GM21825 (cell line): ENCODE measurements at regions not wholly inside any gene's neighbourhood (a gene's known extent, or its start where the extent isn't known, plus 50 kb on each side); places are given as distances from the start of the nearest gene placed in this dataset.
A peak's percentile ranks its signal among the peaks of the same experiment; 100 is the strongest.

ENCODE experiments used
- ATAC-seq: cut with Tn5 transposase; IDR thresholded peaks from one replicate; pipeline ENCODE4 v1.9.1; 2021; ENCODE audit warnings: mild to moderate bottlenecking, moderate library complexity; ENCODE audit not compliant: unreplicated experiment

GRCh38 chr14:100955201-100955600 lies 51.7 kb upstream of the RTL1 start:
- no peak for ATAC-seq

DNA sequence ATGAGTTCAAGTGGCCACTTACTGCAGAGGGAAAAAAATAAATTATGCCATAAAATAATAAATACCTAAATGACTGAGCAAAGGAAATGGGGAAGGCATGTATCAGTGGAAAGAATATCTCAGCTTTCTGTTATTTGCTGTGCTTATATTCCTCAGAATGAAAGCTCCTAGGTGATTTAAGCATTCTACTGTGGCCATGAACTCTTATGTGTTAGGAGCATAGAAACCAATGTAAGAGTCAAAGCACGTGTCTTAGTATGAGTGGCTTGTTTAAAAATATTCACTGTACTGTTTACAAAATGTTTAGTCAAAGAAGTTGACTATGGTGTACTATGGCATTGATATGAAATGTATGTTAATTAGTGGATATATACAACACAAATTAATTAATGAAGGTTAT lies 59.0 kb upstream of the RTL1 start:
- ATAC-seq: no peak

DNA sequence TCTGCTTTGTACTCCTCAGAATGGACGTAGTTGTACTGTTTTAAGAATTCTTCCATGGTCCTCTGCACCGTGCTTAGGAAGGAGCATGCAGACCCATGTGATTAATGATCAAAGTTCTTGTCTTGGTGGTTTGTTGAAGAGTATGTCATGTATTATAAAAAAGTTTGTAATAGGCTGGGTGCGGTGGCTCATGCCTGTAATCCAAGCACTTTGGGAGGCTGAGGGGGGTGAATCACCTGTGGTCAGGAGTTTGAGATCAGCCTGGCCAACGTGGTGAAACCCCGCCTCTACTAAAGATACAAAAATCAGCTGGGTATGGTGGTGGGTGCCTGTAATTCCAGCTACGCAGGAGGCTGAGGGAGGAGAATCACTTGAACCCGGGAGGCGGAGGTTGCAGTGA lies 61.8 kb upstream of the RTL1 start:
- ATAC-seq: no peak

- no peak for ATAC-seq
Measured at GRCh38 chr14:100967178-100967577, 63.7 kb upstream of the RTL1 start.

DNA sequence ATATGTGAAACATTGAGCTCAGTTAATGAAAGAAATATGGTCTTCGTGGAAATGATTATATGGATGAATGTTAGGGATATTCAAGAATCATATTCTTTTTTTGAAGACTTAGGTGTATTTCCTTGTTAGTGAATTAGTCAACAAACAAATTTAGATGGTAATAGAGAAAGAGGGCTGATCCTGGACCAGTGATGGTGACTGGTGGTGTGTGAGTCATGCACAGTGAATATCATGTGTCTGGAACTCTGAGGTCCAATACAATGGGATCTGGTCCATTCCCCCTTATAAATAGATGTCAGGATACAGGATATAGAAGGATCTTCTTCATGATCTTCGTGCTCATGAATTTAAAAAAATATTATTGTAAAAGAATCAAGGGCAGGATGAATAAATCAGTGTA lies 64.4 kb upstream of the RTL1 start:
- no peak for ATAC-seq

- ATAC-seq: no peak
Measured at GRCh38 chr14:100972118-100972897, 68.8 kb upstream of the RTL1 start.

DNA sequence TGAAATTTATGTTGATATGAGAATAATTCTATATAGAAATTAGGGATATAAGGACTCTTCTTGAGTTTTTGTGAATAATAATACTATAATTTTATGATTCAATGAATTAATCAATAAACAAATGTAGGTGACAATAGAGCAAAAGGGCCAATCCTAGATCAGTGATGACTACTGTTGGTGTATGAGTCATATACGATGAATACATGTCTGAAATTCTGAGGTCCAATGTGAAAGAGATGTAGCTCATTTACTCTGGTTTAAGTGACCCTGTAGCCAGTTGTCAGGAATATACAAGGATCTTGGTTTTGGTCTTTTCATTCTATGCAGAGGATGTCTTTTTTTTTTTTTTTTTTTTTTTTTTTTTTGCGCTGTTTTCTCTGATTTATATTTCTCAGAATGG lies 72.1 kb upstream of the RTL1 start:
- ATAC-seq: no peak

GRCh38 chr14:100979079-100979478 lies 75.6 kb upstream of the RTL1 start:
- no peak for ATAC-seq

GRCh38 chr14:100979780-100980179 lies 76.3 kb upstream of the RTL1 start:
- no peak for ATAC-seq

GRCh38 chr14:100980823-100981222 lies 77.3 kb upstream of the RTL1 start:
- ATAC-seq: no peak

GRCh38 chr14:100981809-100982208 lies 78.3 kb upstream of the RTL1 start:
- ATAC-seq: no peak

DNA sequence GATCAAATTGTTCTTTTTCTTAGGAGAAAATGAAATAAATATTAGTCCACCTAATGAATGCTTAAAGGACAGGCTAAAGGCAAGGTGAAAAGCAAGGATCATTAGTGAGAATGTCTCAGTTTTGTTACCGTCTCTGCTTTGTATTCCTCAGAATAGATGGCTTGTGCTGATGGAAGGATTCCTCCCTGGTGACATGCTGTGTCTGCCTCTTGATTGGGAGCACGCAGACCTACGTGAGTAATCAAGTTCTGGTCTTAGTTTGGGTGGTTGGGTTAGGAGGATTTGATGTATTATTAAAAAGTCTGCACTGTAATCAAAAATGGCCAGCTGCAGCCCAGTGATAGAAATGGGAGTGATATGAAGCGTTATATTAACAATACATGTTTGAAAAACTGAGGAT lies 78.8 kb upstream of the RTL1 start:
- ATAC-seq: no peak

DNA sequence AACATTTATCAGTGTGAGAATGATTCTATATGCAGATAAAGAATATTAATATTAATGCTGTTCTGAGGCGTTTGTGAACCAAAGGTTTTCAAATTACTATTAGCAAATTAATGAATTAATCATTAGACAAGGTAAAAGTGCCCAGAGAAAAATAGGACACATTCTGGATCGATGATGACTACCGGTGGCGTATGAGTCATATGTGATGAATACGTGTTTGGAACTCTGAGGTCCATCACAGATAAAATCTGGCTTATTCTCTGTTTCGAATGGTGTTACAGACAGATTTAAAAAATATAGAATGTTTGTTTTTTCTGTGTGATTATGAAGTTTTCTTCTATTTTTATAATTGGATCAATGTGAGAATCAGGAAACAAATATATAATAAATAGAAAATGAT lies 79.2 kb upstream of the RTL1 start:
- no peak for ATAC-seq

- ATAC-seq: no peak
Measured at GRCh38 chr14:100983710-100984109, 80.2 kb upstream of the RTL1 start.

DNA sequence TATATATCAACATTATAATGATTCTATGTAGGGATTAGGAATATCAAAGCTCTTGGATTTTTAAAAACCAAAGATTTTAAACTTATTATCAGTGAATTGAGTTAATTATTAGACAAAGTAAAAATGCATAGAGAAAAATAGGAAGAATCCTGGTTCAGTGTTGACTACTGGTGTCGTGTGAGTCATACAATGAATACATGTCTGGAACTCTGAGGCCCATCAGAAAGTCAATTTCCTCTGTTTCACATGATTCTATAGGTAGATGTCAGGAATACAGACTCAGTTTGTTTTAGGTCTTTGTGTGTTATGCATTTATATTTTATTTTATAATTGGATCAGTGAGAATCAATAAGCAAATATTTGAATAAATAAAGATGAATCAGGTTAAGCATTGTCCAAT lies 84.5 kb upstream of the RTL1 start:
- ATAC-seq: no peak

DNA sequence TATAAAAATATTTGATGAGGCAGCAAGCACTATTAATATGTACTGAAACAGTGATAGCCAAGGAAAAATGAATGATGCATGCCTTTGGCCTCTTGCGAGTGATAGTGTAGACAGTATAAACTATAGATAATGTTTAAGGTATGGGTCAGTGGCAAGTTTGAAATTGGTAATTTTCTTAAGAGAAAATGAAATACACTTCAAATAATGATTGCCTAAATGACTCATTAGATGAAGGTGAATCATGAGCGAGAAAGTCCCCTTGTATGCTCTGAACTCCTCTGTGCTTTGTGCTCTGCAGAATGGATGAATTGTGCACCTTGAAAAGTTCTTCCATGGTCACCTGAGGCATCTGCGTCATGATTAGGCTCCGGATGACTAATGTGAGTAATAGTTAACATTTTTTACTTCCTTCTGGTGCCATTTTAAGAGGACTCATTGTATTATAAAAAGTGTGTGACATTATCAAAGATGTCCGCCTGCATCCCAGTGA lies 84.9 kb upstream of the RTL1 start:
- peak; percentile 55 for ATAC-seq

- no peak for ATAC-seq
Measured at GRCh38 chr14:100988956-100989355, 85.4 kb upstream of the RTL1 start.

DNA sequence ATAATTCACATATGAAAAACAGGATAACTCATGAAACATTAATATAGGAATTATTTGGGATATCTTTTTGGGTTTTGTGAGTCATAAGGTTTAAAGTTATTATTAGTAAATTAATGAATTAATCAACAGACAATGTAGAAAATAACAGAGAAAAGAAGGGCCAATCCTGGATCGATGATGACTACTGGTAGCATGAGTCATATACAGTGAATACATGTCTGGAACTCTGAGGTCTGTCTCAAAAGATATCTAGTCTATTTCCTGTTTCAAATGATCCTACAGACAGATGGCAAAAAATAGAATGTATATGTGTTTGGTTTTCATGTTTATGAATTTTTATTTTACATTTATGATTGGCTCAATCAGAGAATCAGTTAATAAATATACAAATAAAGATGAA lies 86.4 kb upstream of the RTL1 start:
- no peak for ATAC-seq

DNA sequence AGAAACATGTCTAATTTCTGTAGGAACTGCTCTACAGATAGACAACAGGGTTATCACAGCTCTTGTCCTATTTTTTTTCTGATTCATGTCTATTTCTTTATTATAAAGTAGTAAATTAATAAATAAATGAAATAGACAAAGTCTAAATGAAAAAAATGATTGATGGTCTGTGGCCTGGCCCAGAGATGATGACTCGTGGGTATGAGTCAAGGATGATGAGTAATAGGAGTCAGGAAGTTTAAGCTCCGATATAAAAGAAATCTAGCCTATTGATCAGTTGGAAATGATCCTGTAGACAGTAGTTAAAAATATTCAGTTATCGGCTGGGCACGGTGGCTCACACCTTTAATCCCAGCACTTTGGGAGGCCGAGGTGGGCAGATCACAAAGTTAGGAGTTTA lies 90.6 kb upstream of the RTL1 start:
- ATAC-seq: no peak

- no peak for ATAC-seq
Measured at GRCh38 chr14:100994756-100995330, 91.3 kb upstream of the RTL1 start.

DNA sequence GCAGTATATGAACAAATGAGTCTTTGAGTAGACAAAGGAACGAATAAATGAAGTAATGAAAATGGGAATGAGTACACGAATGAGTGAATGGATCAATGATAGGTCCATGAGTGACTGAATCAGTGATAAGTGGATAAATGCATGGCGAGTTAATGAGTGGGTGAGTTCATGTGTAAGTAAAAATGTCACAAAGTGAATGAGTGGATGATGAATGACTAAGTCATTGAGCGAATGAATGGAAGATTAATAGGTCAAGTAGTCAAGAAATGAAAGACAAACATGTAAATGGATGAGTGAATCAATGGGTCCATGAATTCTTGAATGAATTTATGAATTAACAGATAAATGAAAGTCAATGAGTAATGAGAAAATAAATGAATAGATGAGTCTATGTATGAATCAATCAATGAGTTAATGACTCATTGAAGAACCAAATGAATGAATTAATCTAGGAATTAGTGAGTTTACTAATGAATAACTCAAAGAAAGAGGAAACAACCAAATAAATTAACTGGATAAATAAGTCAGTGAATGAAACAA lies 97.3 kb upstream of the RTL1 start:
- ATAC-seq: no peak

- ATAC-seq: no peak
Measured at GRCh38 chr14:101001311-101002069, 98.0 kb upstream of the RTL1 start.
